ENCODE measurements at regions not wholly inside any gene's neighbourhood (a gene's known extent, or its start where the extent isn't known, plus 50 kb on each side); places are given as distances from the start of the nearest gene placed in this dataset.

GRCh38 chr9:28502741-28503140 is 929.5 kb upstream of the C9orf72 start:
- no peak for TF ChIP-seq TAF1 (IDR thresholded peaks at IDR 0.05; ENCODE audit: control insufficient read depth, extremely low read depth, insufficient read depth, low read length, severe bottlenecking)
- no peak for TF ChIP-seq CTCF (IDR thresholded peaks at IDR 0.05 in 2 of 3, conservative IDR thresholded peaks at IDR 0.05 in 1 of 3; ENCODE audit: insufficient read depth in 2 of 3, low read depth in 1 of 3, low read length in 3 of 3)
- TF ChIP-seq ZNF79 (CRISPR knock-in tag; IDR thresholded peaks at IDR 0.05; ENCODE audit: low read depth): no peak
- no peak for TF ChIP-seq REST (IDR thresholded peaks at IDR 0.05; ENCODE audit: borderline replicate concordance)
- TF ChIP-seq REST (CRISPR knock-in tag; IDR thresholded peaks at IDR 0.05; ENCODE audit: low read depth): no peak
- TF ChIP-seq RBM15 (IDR thresholded peaks at IDR 0.05; ENCODE audit: insufficient read depth, low read length): no peak

Measured in K562 (cell line).